GM23338 (cell line): ENCODE measurements at regions not wholly inside any gene's neighbourhood (a gene's known extent, or its start where the extent isn't known, plus 50 kb on each side); places are given as distances from the start of the nearest gene placed in this dataset.

Source experiments
- CREB1 ChIP-seq: fragments of 250-450 bp; sonication (Bioruptor Pico); IDR thresholded peaks from 2 replicates; pipeline ENCODE4 v1.5.0; 2020; ENCODE audit warnings: low read depth, mild to moderate bottlenecking, moderate library complexity
- EZH2 ChIP-seq: fragments of 200-600 bp; sonication (generic); IDR thresholded peaks from one replicate; pipeline ENCODE4 v1.8.0; 2017; ENCODE audit warnings: antibody characterized with exemption, mild to moderate bottlenecking, low read depth; ENCODE audit not compliant: unreplicated experiment
- EZH2phosphoT487 ChIP-seq: fragments of 200-600 bp; sonication (generic); IDR thresholded peaks from one replicate; pipeline ENCODE4 v1.8.1; 2018; ENCODE audit warnings: antibody characterized with exemption; ENCODE audit not compliant: unreplicated experiment
- JUNB ChIP-seq: IDR thresholded peaks from one replicate; pipeline ENCODE4 v1.6.1; 2016; ENCODE audit warnings: antibody characterized with exemption; ENCODE audit not compliant: unreplicated experiment
- POLR2AphosphoS5 ChIP-seq: IDR thresholded peaks from 2 replicates; pipeline ENCODE4 v1.6.1; 2016; ENCODE audit warnings: antibody characterized with exemption, low read depth
- REST ChIP-seq: IDR thresholded peaks from one replicate; pipeline ENCODE4 v1.6.1; 2018; ENCODE audit warnings: antibody characterized with exemption; ENCODE audit not compliant: unreplicated experiment
- TF ChIP-seq, protein P1 (sequence below), 2 experiments: fragments of 200-600 bp in 1 of 2; sonication (generic) in 1 of 2; conservative IDR thresholded peaks; 2 replicates each; pipeline versions ENCODE4 v1.5.1 to v1.6.1; 2016 to 2017; ENCODE audit warnings: antibody characterized with exemption in 2 of 2, low read depth in 2 of 2, mild to moderate bottlenecking in 2 of 2, moderate library complexity in 1 of 2

- TF ChIP-seq, protein P1, sequence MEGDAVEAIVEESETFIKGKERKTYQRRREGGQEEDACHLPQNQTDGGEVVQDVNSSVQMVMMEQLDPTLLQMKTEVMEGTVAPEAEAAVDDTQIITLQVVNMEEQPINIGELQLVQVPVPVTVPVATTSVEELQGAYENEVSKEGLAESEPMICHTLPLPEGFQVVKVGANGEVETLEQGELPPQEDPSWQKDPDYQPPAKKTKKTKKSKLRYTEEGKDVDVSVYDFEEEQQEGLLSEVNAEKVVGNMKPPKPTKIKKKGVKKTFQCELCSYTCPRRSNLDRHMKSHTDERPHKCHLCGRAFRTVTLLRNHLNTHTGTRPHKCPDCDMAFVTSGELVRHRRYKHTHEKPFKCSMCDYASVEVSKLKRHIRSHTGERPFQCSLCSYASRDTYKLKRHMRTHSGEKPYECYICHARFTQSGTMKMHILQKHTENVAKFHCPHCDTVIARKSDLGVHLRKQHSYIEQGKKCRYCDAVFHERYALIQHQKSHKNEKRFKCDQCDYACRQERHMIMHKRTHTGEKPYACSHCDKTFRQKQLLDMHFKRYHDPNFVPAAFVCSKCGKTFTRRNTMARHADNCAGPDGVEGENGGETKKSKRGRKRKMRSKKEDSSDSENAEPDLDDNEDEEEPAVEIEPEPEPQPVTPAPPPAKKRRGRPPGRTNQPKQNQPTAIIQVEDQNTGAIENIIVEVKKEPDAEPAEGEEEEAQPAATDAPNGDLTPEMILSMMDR (conservative IDR thresholded peaks at IDR 0.05; ENCODE audit: low read depth in 2 of 2), result no peak
- TF ChIP-seq EZH2, result no peak
- TF ChIP-seq EZH2phosphoT487, result no peak
- TF ChIP-seq POLR2AphosphoS5, result no peak
- no peak for TF ChIP-seq REST
- no peak for TF ChIP-seq JUNB
- TF ChIP-seq CREB1 (CRISPR knock-in tag), result no peak
Measured at GRCh38 chr9:115313545-115313944, 195.6 kb upstream of the TNC start.
